ENCODE measurements at regions not wholly inside any gene's neighbourhood (a gene's known extent, or its start where the extent isn't known, plus 50 kb on each side); places are given as distances from the start of the nearest gene placed in this dataset.

DNA sequence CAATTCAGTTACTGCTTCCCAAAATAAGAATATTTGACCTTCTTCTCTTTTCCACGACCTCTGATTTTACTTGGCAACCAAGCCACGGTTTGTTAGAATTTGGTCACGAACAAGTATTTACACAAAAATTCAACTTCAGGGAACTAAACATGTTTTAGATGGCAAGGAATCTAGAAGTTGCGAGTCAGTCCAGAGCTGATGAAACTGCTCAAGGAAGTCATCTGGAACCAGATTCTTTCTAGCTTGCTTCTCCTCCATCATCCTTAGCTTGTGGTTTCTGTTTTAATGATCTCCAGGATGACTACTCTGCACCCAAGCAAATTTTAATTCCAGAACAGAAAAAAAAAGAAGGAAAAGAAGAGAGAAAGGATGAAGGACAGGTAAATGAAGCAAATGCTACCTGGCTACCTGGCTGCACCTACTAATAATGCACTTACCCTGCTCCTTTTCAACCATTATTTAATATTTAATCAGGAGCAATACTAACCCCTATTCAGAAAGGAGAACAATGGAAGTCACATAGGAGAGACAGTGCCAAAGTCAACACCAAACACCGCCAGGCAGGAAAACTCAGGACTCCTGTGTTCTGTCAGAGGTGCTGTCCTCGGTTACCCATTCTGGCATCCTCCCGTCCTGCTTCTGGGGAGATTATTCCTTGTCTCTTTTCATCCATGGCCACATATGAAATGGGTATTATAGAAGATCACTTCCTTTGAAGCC, 54.2 kb upstream of the RGS7 start (continued):
- TF ChIP-seq BDP1 (IDR thresholded peaks at IDR 0.05; ENCODE audit: insufficient read depth, insufficient read length) (no peak), ZNF589 (CRISPR knock-in tag; IDR thresholded peaks at IDR 0.05; ENCODE audit: low read depth) (no peak), KHSRP (IDR thresholded peaks at IDR 0.05) (no peak), ARID2 (IDR thresholded peaks at IDR 0.05) (no peak), KLF10 (CRISPR knock-in tag; IDR thresholded peaks at IDR 0.05) (no peak)
- TF ChIP-seq, protein P1, sequence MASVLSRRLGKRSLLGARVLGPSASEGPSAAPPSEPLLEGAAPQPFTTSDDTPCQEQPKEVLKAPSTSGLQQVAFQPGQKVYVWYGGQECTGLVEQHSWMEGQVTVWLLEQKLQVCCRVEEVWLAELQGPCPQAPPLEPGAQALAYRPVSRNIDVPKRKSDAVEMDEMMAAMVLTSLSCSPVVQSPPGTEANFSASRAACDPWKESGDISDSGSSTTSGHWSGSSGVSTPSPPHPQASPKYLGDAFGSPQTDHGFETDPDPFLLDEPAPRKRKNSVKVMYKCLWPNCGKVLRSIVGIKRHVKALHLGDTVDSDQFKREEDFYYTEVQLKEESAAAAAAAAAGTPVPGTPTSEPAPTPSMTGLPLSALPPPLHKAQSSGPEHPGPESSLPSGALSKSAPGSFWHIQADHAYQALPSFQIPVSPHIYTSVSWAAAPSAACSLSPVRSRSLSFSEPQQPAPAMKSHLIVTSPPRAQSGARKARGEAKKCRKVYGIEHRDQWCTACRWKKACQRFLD (CRISPR knock-in tag; IDR thresholded peaks at IDR 0.05), result no peak
- TF ChIP-seq, protein P2, sequence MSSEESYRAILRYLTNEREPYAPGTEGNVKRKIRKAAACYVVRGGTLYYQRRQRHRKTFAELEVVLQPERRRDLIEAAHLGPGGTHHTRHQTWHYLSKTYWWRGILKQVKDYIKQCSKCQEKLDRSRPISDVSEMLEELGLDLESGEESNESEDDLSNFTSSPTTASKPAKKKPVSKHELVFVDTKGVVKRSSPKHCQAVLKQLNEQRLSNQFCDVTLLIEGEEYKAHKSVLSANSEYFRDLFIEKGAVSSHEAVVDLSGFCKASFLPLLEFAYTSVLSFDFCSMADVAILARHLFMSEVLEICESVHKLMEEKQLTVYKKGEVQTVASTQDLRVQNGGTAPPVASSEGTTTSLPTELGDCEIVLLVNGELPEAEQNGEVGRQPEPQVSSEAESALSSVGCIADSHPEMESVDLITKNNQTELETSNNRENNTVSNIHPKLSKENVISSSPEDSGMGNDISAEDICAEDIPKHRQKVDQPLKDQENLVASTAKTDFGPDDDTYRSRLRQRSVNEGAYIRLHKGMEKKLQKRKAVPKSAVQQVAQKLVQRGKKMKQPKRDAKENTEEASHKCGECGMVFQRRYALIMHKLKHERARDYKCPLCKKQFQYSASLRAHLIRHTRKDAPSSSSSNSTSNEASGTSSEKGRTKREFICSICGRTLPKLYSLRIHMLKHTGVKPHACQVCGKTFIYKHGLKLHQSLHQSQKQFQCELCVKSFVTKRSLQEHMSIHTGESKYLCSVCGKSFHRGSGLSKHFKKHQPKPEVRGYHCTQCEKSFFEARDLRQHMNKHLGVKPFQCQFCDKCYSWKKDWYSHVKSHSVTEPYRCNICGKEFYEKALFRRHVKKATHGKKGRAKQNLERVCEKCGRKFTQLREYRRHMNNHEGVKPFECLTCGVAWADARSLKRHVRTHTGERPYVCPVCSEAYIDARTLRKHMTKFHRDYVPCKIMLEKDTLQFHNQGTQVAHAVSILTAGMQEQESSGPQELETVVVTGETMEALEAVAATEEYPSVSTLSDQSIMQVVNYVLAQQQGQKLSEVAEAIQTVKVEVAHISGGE (CRISPR knock-in tag; IDR thresholded peaks at IDR 0.05), result no peak

Data from K562 (cell line).